ENCODE measurements at regions not wholly inside any gene's neighbourhood (a gene's known extent, or its start where the extent isn't known, plus 50 kb on each side); places are given as distances from the start of the nearest gene placed in this dataset.

DNA sequence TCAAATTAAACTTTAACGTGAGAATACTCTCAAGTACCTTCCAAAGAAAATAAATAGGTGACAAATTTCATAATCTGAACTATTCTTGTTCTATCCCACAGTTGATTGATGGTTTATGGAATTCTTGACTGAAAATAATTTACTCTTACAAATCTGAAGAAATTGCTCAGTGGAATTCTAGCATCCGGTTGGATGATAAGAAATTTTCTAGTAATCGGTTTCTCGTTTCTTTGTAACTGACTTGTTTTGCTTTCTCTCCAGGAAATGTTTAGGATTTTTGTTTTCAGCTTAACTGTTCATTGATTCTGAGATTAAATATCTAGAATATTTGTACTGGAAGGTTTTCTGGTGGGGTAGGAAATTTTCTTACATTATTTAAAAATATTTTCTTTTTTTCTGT is 558.9 kb upstream of the ADAMTS5 start:
- TF ChIP-seq, protein P1, sequence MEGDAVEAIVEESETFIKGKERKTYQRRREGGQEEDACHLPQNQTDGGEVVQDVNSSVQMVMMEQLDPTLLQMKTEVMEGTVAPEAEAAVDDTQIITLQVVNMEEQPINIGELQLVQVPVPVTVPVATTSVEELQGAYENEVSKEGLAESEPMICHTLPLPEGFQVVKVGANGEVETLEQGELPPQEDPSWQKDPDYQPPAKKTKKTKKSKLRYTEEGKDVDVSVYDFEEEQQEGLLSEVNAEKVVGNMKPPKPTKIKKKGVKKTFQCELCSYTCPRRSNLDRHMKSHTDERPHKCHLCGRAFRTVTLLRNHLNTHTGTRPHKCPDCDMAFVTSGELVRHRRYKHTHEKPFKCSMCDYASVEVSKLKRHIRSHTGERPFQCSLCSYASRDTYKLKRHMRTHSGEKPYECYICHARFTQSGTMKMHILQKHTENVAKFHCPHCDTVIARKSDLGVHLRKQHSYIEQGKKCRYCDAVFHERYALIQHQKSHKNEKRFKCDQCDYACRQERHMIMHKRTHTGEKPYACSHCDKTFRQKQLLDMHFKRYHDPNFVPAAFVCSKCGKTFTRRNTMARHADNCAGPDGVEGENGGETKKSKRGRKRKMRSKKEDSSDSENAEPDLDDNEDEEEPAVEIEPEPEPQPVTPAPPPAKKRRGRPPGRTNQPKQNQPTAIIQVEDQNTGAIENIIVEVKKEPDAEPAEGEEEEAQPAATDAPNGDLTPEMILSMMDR (conservative IDR thresholded peaks at IDR 0.05): no peak
- no peak for TF ChIP-seq ZFX (IDR thresholded peaks at IDR 0.05)
